GM23338 (cell line): ENCODE measurements at regions not wholly inside any gene's neighbourhood (a gene's known extent, or its start where the extent isn't known, plus 50 kb on each side); places are given as distances from the start of the nearest gene placed in this dataset.

Experiments
- ATAC-seq: fragments of 200-7000 bp; cut with Tn5 transposase; 3 replicates; pipeline ENCODE4 v1.9.1; 2020
- DNase-seq: peaks from one replicate; pipeline ENCODE4 v3.0.0-alpha.2; 2015; ENCODE audit warnings: low spot score
- H2AFZ ChIP-seq: fragments of 200-600 bp; sonication (generic); 2 replicates; pipeline ENCODE4 v1.8.0; 2016; ENCODE audit warnings: antibody characterized with exemption, mild to moderate bottlenecking, moderate library complexity
- H3F3A ChIP-seq: fragments of 200-600 bp; sonication (generic); replicated peaks from 2 replicates; pipeline ENCODE4 v1.8.0; 2017; ENCODE audit warnings: antibody characterized with exemption, mixed run types, low read depth
- H3K27ac ChIP-seq: fragments of 200-600 bp; sonication (generic); 2 replicates; pipeline ENCODE4 v1.6.1; 2016; ENCODE audit warnings: low read depth
- H3K27me3 ChIP-seq: fragments of 200-600 bp; sonication (generic); 2 replicates; pipeline ENCODE4 v1.8.0; 2016; ENCODE audit warnings: mild to moderate bottlenecking, mixed run types, moderate library complexity; ENCODE audit not compliant: insufficient read depth
- H3K36me3 ChIP-seq: fragments of 200-600 bp; sonication (generic); 2 replicates; pipeline ENCODE4 v1.8.0; 2016; ENCODE audit warnings: mild to moderate bottlenecking; ENCODE audit not compliant: insufficient read depth
- H3K4me1 ChIP-seq: fragments of 200-600 bp; sonication (generic); 2 replicates; pipeline ENCODE4 v1.8.0; 2016; ENCODE audit warnings: mild to moderate bottlenecking, moderate library complexity; ENCODE audit not compliant: insufficient read depth
- H3K4me2 ChIP-seq: fragments of 200-600 bp; sonication (generic); 2 replicates; pipeline ENCODE4 v1.7.1; 2017; ENCODE audit warnings: mixed run types
- H3K4me3 ChIP-seq: fragments of 200-600 bp; sonication (generic); 2 replicates; pipeline ENCODE4 v1.6.1; 2016; ENCODE audit warnings: mixed run types
- H3K79me2 ChIP-seq: fragments of 200-600 bp; sonication (generic); replicated peaks from 2 replicates; pipeline ENCODE4 v1.8.0; 2017; ENCODE audit warnings: mild to moderate bottlenecking; ENCODE audit not compliant: insufficient read depth
- H3K9me2 ChIP-seq: fragments of 200-600 bp; sonication (generic); 2 replicates; pipeline ENCODE4 v1.8.0; 2017; ENCODE audit not compliant: insufficient read depth
- H4K20me1 ChIP-seq: fragments of 200-600 bp; sonication (generic); replicated peaks from 2 replicates; pipeline ENCODE4 v1.8.0; 2017; ENCODE audit warnings: mild to moderate bottlenecking; ENCODE audit not compliant: insufficient read depth
- H3K27ac Mint-ChIP-seq: 2 replicates; pipeline ENCODE4 v1.8.0; 2020; ENCODE audit warnings: inconsistent platforms, mild to moderate bottlenecking, moderate library complexity, mixed read lengths
- H3K27me3 Mint-ChIP-seq: 3 replicates; pipeline ENCODE4 v1.8.0; 2022; ENCODE audit warnings: low read depth, mild to moderate bottlenecking, moderate library complexity, mixed read lengths, inconsistent platforms; ENCODE audit not compliant: insufficient read depth, poor library complexity
- H3K36me3 Mint-ChIP-seq: 3 replicates; pipeline ENCODE4 v1.8.0; 2021; ENCODE audit warnings: low read depth, mild to moderate bottlenecking, inconsistent platforms, moderate library complexity, mixed read lengths
- H3K4me1 Mint-ChIP-seq: 3 replicates; pipeline ENCODE4 v1.8.0; 2020; ENCODE audit warnings: mild to moderate bottlenecking, inconsistent platforms, mixed read lengths
- H3K4me3 Mint-ChIP-seq: 3 replicates; pipeline ENCODE4 v1.8.0; 2021; ENCODE audit warnings: moderate library complexity, mild to moderate bottlenecking, inconsistent platforms, mixed read lengths
- H3K9me3 Mint-ChIP-seq: 3 replicates; pipeline ENCODE4 v1.8.0; 2020; ENCODE audit warnings: moderate library complexity, mild to moderate bottlenecking, inconsistent platforms, mixed read lengths
- CREB1 ChIP-seq: fragments of 250-450 bp; sonication (Bioruptor Pico); IDR thresholded peaks from 2 replicates; pipeline ENCODE4 v1.5.0; 2020; ENCODE audit warnings: low read depth, mild to moderate bottlenecking, moderate library complexity
- EZH2 ChIP-seq: fragments of 200-600 bp; sonication (generic); IDR thresholded peaks from one replicate; pipeline ENCODE4 v1.8.0; 2017; ENCODE audit warnings: antibody characterized with exemption, mild to moderate bottlenecking, low read depth; ENCODE audit not compliant: unreplicated experiment
- EZH2phosphoT487 ChIP-seq: fragments of 200-600 bp; sonication (generic); IDR thresholded peaks from one replicate; pipeline ENCODE4 v1.8.1; 2018; ENCODE audit warnings: antibody characterized with exemption; ENCODE audit not compliant: unreplicated experiment
- JUNB ChIP-seq: IDR thresholded peaks from one replicate; pipeline ENCODE4 v1.6.1; 2016; ENCODE audit warnings: antibody characterized with exemption; ENCODE audit not compliant: unreplicated experiment
- NANOG ChIP-seq: IDR thresholded peaks from 2 replicates; pipeline ENCODE4 v1.6.1; 2016; ENCODE audit warnings: antibody characterized with exemption, borderline replicate concordance
- POLR2AphosphoS5 ChIP-seq: IDR thresholded peaks from 2 replicates; pipeline ENCODE4 v1.6.1; 2016; ENCODE audit warnings: antibody characterized with exemption, low read depth
- STAT1 ChIP-seq: IDR thresholded peaks from one replicate; pipeline ENCODE4 v1.6.1; 2016; ENCODE audit warnings: antibody characterized with exemption; ENCODE audit not compliant: unreplicated experiment
- ZNF114 ChIP-seq: fragments of 250-450 bp; sonication (Bioruptor Pico); IDR thresholded peaks from 2 replicates; pipeline ENCODE4 v1.5.0; 2020; ENCODE audit warnings: mild to moderate bottlenecking, moderate library complexity
- ZNF331 ChIP-seq: fragments of 250-450 bp; sonication (Bioruptor Pico); IDR thresholded peaks from 2 replicates; pipeline ENCODE4 v1.5.0; 2020; ENCODE audit warnings: low read depth, mild to moderate bottlenecking, moderate library complexity
- TF ChIP-seq, protein P1 (sequence below), 2 experiments: fragments of 200-600 bp in 1 of 2; sonication (generic) in 1 of 2; conservative IDR thresholded peaks; 2 replicates each; pipeline versions ENCODE4 v1.5.1 to v1.6.1; 2016 to 2017; ENCODE audit warnings: antibody characterized with exemption in 2 of 2, low read depth in 2 of 2, mild to moderate bottlenecking in 2 of 2, moderate library complexity in 1 of 2
- TF ChIP-seq, protein P2 (sequence below): IDR thresholded peaks from 2 replicates; pipeline ENCODE4 v1.6.1; 2016; ENCODE audit warnings: antibody characterized with exemption
- TF ChIP-seq, protein P3 (sequence below): IDR thresholded peaks from one replicate; pipeline ENCODE4 v1.6.1; 2018; ENCODE audit warnings: antibody characterized with exemption; ENCODE audit not compliant: unreplicated experiment
- TF ChIP-seq, protein P4 (sequence below): fragments of 250-450 bp; sonication (Bioruptor Pico); IDR thresholded peaks from 2 replicates; pipeline ENCODE4 v1.5.0; 2020; ENCODE audit warnings: mild to moderate bottlenecking, moderate library complexity

DNA sequence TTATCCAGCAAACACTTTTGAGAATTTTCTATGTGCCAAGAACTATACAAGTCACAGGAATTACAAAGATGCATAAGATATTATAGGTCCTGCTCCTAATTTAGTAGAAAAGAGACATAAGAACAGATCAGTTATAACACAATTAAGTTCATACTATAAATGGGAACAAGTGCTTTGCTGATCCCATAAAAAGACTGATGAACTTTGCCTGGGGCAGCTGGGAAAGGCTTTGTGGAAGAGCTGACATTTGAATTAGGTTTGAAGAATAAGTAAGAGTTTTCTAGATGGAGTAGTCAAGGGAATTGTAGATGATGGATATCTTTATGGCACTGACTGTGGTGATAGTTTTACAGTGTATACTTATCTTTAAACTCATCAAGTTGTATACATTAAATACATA, 76.5 kb downstream of the VCAM1 start:
- no peaks in the 10 kb centered on the region for H3K79me2 ChIP-seq
- no peak for TF ChIP-seq EZH2phosphoT487
- TF ChIP-seq, protein P1, sequence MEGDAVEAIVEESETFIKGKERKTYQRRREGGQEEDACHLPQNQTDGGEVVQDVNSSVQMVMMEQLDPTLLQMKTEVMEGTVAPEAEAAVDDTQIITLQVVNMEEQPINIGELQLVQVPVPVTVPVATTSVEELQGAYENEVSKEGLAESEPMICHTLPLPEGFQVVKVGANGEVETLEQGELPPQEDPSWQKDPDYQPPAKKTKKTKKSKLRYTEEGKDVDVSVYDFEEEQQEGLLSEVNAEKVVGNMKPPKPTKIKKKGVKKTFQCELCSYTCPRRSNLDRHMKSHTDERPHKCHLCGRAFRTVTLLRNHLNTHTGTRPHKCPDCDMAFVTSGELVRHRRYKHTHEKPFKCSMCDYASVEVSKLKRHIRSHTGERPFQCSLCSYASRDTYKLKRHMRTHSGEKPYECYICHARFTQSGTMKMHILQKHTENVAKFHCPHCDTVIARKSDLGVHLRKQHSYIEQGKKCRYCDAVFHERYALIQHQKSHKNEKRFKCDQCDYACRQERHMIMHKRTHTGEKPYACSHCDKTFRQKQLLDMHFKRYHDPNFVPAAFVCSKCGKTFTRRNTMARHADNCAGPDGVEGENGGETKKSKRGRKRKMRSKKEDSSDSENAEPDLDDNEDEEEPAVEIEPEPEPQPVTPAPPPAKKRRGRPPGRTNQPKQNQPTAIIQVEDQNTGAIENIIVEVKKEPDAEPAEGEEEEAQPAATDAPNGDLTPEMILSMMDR (conservative IDR thresholded peaks at IDR 0.05; ENCODE audit: low read depth in 2 of 2), result no peak
- TF ChIP-seq, protein P2, sequence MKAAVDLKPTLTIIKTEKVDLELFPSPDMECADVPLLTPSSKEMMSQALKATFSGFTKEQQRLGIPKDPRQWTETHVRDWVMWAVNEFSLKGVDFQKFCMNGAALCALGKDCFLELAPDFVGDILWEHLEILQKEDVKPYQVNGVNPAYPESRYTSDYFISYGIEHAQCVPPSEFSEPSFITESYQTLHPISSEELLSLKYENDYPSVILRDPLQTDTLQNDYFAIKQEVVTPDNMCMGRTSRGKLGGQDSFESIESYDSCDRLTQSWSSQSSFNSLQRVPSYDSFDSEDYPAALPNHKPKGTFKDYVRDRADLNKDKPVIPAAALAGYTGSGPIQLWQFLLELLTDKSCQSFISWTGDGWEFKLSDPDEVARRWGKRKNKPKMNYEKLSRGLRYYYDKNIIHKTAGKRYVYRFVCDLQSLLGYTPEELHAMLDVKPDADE, result no peak
- TF ChIP-seq ZNF331 (CRISPR knock-in tag), result no peak
- no peak for TF ChIP-seq CREB1 (CRISPR knock-in tag)
- no peak for TF ChIP-seq NANOG
- TF ChIP-seq, protein P3, sequence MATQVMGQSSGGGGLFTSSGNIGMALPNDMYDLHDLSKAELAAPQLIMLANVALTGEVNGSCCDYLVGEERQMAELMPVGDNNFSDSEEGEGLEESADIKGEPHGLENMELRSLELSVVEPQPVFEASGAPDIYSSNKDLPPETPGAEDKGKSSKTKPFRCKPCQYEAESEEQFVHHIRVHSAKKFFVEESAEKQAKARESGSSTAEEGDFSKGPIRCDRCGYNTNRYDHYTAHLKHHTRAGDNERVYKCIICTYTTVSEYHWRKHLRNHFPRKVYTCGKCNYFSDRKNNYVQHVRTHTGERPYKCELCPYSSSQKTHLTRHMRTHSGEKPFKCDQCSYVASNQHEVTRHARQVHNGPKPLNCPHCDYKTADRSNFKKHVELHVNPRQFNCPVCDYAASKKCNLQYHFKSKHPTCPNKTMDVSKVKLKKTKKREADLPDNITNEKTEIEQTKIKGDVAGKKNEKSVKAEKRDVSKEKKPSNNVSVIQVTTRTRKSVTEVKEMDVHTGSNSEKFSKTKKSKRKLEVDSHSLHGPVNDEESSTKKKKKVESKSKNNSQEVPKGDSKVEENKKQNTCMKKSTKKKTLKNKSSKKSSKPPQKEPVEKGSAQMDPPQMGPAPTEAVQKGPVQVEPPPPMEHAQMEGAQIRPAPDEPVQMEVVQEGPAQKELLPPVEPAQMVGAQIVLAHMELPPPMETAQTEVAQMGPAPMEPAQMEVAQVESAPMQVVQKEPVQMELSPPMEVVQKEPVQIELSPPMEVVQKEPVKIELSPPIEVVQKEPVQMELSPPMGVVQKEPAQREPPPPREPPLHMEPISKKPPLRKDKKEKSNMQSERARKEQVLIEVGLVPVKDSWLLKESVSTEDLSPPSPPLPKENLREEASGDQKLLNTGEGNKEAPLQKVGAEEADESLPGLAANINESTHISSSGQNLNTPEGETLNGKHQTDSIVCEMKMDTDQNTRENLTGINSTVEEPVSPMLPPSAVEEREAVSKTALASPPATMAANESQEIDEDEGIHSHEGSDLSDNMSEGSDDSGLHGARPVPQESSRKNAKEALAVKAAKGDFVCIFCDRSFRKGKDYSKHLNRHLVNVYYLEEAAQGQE, result no peak
- no peak for TF ChIP-seq JUNB
- no peak for TF ChIP-seq EZH2
- TF ChIP-seq POLR2AphosphoS5, result no peak
- TF ChIP-seq, protein P4, sequence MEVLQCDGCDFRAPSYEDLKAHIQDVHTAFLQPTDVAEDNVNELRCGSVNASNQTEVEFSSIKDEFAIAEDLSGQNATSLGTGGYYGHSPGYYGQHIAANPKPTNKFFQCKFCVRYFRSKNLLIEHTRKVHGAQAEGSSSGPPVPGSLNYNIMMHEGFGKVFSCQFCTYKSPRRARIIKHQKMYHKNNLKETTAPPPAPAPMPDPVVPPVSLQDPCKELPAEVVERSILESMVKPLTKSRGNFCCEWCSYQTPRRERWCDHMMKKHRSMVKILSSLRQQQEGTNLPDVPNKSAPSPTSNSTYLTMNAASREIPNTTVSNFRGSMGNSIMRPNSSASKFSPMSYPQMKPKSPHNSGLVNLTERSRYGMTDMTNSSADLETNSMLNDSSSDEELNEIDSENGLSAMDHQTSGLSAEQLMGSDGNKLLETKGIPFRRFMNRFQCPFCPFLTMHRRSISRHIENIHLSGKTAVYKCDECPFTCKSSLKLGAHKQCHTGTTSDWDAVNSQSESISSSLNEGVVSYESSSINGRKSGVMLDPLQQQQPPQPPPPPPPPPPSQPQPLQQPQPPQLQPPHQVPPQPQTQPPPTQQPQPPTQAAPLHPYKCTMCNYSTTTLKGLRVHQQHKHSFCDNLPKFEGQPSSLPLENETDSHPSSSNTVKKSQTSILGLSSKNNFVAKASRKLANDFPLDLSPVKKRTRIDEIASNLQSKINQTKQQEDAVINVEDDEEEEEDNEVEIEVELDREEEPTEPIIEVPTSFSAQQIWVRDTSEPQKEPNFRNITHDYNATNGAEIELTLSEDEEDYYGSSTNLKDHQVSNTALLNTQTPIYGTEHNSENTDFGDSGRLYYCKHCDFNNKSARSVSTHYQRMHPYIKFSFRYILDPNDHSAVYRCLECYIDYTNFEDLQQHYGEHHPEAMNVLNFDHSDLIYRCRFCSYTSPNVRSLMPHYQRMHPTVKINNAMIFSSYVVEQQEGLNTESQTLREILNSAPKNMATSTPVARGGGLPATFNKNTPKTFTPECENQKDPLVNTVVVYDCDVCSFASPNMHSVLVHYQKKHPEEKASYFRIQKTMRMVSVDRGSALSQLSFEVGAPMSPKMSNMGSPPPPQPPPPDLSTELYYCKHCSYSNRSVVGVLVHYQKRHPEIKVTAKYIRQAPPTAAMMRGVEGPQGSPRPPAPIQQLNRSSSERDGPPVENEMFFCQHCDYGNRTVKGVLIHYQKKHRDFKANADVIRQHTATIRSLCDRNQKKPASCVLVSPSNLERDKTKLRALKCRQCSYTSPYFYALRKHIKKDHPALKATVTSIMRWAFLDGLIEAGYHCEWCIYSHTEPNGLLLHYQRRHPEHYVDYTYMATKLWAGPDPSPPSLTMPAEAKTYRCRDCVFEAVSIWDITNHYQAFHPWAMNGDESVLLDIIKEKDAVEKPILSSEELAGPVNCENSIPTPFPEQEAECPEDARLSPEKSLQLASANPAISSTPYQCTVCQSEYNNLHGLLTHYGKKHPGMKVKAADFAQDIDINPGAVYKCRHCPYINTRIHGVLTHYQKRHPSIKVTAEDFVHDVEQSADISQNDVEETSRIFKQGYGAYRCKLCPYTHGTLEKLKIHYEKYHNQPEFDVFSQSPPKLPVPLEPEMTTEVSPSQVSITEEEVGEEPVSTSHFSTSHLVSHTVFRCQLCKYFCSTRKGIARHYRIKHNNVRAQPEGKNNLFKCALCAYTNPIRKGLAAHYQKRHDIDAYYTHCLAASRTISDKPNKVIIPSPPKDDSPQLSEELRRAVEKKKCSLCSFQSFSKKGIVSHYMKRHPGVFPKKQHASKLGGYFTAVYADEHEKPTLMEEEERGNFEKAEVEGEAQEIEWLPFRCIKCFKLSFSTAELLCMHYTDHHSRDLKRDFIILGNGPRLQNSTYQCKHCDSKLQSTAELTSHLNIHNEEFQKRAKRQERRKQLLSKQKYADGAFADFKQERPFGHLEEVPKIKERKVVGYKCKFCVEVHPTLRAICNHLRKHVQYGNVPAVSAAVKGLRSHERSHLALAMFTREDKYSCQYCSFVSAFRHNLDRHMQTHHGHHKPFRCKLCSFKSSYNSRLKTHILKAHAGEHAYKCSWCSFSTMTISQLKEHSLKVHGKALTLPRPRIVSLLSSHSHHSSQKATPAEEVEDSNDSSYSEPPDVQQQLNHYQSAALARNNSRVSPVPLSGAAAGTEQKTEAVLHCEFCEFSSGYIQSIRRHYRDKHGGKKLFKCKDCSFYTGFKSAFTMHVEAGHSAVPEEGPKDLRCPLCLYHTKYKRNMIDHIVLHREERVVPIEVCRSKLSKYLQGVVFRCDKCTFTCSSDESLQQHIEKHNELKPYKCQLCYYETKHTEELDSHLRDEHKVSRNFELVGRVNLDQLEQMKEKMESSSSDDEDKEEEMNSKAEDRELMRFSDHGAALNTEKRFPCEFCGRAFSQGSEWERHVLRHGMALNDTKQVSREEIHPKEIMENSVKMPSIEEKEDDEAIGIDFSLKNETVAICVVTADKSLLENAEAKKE (CRISPR knock-in tag), result no peak
- TF ChIP-seq STAT1, result no peak
- no peak for TF ChIP-seq ZNF114 (CRISPR knock-in tag)
- H3K27ac ChIP-seq, result no peak overlapping the region
- H3K27ac Mint-ChIP-seq, result no peak overlapping the region
- H4K20me1 ChIP-seq, result no peaks in the 10 kb centered on the region
- no peaks in the 10 kb centered on the region for H3K27me3 ChIP-seq
- ATAC-seq (no peak), DNase-seq (no peak)
- peaks cover 8% of the 10 kb centered on the region; the same call in 1 of the 2 replicates for H3K4me1 ChIP-seq
- no peak overlapping the region for H2AFZ ChIP-seq
- H3K9me2 ChIP-seq, result no peaks in the 10 kb centered on the region
- H3K4me1 Mint-ChIP-seq, result peaks cover 15% of the 10 kb centered on the region; the same call in 2 of the 3 replicates
- H3K4me3 Mint-ChIP-seq, result no peak overlapping the region
- H3K4me2 ChIP-seq, result no peak overlapping the region
- H3K36me3 ChIP-seq, result no peaks in the 10 kb centered on the region
- no peaks in the 10 kb centered on the region for H3F3A ChIP-seq
- H3K9me3 Mint-ChIP-seq, result peaks cover 8% of the 10 kb centered on the region; the same call in 2 of the 3 replicates
- H3K27me3 Mint-ChIP-seq, result no peaks in the 10 kb centered on the region
- no peak overlapping the region for H3K4me3 ChIP-seq
- peaks cover 5% of the 10 kb centered on the region; the same call in 1 of the 3 replicates for H3K36me3 Mint-ChIP-seq
